D721Med (cell line): ENCODE measurements at regions not wholly inside any gene's neighbourhood (a gene's known extent, or its start where the extent isn't known, plus 50 kb on each side); places are given as distances from the start of the nearest gene placed in this dataset.

Source experiments
- DNase-seq: peaks from one replicate; pipeline ENCODE4 v3.0.0; 2011; ENCODE audit warnings: low spot score; ENCODE audit not compliant: insufficient read length
- FAIRE-seq: peaks from 2 replicates; lab custom pipeline; 2011; peaks lifted over from hg19 to GRCh38; lab: Jason Lieb, UNC
- TF ChIP-seq, protein P1 (sequence below): IDR thresholded peaks from 2 replicates; pipeline ENCODE4 v1.5.1; 2012; ENCODE audit warnings: mild to moderate bottlenecking, control low read depth; ENCODE audit not compliant: insufficient read depth; ENCODE audit errors: missing control alignments

DNA sequence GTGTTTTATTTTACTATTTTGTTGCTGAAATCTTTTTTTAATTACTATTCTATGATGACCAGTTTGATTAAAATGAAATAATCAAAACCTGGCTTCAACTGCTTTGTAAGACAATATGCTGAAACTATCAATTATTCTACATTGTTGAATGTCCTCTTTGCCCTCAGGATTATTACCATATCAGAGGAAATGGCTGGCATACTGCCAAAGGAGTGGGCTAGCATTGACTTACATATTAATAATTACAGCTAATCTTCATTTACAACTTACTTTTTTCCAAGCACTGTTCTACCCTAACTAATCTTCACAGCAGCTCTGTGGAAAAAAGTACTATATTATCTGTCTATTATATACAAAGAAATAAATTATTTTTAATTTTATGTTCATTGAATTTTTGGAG is 560.5 kb downstream of the BCKDHB start:
- TF ChIP-seq, protein P1, sequence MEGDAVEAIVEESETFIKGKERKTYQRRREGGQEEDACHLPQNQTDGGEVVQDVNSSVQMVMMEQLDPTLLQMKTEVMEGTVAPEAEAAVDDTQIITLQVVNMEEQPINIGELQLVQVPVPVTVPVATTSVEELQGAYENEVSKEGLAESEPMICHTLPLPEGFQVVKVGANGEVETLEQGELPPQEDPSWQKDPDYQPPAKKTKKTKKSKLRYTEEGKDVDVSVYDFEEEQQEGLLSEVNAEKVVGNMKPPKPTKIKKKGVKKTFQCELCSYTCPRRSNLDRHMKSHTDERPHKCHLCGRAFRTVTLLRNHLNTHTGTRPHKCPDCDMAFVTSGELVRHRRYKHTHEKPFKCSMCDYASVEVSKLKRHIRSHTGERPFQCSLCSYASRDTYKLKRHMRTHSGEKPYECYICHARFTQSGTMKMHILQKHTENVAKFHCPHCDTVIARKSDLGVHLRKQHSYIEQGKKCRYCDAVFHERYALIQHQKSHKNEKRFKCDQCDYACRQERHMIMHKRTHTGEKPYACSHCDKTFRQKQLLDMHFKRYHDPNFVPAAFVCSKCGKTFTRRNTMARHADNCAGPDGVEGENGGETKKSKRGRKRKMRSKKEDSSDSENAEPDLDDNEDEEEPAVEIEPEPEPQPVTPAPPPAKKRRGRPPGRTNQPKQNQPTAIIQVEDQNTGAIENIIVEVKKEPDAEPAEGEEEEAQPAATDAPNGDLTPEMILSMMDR, result no peak
- no peak for FAIRE-seq
- DNase-seq, result no peak

DNA sequence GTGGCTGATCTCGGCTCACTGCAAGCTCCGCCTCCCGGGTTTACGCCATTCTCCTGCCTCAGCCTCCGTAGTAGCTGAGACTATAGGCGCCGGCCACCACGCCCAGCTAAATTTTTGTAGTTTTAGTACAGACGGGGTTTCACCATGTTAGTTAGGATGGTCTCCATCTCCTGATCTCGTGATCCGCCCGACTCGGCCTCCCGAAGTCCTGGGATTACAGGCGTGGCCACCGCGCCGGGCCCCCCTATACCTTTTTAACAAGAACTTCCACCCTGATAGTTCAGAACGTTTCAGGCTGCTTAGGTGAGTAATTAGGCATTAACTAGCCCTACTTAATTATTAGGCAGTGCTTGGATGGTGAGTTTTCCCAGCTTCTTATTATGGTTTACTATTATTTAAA is 552.5 kb downstream of the BCKDHB start:
- TF ChIP-seq, protein P1, result no peak
- no peak for DNase-seq
- FAIRE-seq, result no peak

DNA sequence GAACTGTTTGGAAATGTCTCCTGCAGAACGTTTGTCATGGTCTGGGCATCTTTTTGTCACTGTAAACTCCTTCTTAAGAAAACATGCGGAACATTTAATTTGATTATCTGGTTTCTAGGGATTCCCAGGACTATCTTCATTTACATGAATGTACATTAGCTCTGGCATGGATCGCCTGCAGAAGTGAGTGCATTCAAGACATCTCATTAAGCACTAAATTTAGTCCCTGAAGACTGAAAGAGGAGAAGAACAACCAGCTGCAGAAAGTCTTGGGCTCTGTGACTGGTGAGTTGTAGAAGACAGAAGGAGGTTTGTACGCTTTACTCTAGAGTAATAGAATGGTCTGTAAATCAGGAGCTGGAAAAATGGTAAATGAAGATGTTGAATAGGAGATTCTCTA is 540.7 kb downstream of the BCKDHB start:
- DNase-seq, result no peak
- FAIRE-seq, result no peak
- TF ChIP-seq, protein P1, result no peak

DNA sequence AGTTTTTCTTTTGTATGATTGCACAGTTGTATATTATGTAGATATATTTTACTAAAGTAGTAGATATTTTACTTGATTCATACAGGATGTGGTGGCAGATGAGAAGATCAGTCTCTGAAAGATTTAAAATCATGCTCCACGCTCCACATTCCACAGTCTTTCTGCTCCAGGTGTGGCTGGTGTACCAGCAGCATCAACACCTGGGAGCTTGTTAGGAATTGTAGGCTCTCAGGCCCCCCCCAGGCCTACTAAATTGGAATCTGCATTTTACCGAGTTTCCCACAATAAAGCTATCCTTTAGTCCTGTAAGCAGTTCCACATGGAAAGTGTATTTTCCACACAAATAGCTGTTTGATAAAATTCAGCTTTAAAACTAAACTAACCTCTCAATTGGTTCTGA is 537.4 kb downstream of the BCKDHB start:
- FAIRE-seq, result no peak
- no peak for DNase-seq
- TF ChIP-seq, protein P1, result no peak

DNA sequence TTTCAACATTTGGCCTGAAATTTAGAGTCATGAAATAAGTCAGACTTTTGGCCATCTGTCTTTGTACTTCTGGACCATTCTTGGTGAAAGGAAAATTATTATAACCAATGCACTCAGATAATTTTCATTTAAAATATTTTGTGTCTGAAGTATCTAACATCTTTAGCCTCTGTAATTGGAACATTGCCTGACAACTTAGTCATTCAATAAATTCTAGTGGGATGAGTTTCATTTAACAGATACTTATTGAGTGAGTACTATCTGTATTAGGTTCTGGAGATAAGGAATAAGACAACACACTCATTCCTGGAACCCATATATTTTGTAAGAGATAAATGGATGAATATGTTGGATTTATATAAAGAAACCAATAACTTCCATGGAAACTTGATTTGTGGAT is 536.0 kb downstream of the BCKDHB start:
- no peak for FAIRE-seq

DNA sequence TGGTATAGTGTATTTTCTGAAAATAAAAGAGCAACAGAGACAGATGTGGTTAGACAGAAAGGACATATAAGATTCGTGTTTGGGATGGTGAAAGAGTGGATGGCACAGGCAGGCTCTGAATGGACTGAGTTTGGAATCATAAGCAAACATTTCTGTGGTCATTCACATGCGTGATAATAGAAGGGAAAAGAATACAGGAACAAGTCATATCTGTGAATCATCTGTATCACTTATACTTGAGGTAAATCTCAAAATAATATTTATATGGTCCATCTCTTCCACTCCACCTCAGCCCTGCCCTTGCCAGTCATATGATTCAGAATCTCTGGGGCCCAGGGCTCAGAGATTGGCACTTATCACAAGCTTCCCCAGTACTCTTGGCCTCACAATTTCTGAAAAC is 535.1 kb downstream of the BCKDHB start:
- TF ChIP-seq, protein P1, result no peak
- no peak for DNase-seq
- no peak for FAIRE-seq

More for the DNA sequence above, 536.0 kb downstream of the BCKDHB start:
- no peak for DNase-seq
- TF ChIP-seq, protein P1, result no peak

DNA sequence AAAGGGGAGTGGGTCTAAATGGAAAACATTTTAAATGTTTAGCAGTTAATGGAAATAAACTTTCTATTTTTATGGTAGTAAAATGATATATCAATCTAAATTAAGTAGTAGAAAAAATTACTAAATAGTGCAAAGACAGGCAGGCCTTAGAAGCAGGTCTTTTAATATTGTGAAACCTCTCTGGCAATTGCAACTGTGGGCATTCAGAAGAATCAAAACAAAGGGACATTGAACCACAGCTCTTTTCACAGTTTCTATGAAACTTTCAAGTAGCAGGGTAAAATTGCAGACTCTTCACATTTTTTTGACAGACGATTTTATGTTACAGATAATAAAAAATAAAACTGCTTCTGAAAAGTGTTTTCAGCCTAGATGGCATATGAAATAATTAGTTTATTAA is 533.7 kb downstream of the BCKDHB start:
- TF ChIP-seq, protein P1, result no peak
- FAIRE-seq (no peak), DNase-seq (no peak)
